Karpas-422 (cell line): ENCODE measurements at regions not wholly inside any gene's neighbourhood (a gene's known extent, or its start where the extent isn't known, plus 50 kb on each side); places are given as distances from the start of the nearest gene placed in this dataset.

Experiments
- DNase-seq: peaks from one replicate; pipeline ENCODE4 v3.0.0-alpha.2; 2015
- H2AFZ ChIP-seq: fragments of 200-600 bp; sonication (generic); 2 replicates; pipeline ENCODE4 v1.6.1; 2014; ENCODE audit warnings: antibody characterized with exemption, low read length, mixed read lengths
- H3K27ac ChIP-seq: fragments of 200-600 bp; sonication (generic); 2 replicates; pipeline ENCODE4 v1.5.1; 2014; ENCODE audit warnings: mild to moderate bottlenecking, low read length, moderate library complexity
- H3K27me3 ChIP-seq: fragments of 200-600 bp; sonication (generic); 2 replicates; pipeline ENCODE4 v1.6.1; 2014; ENCODE audit warnings: low read length, mixed read lengths
- H3K36me3 ChIP-seq: fragments of 200-600 bp; sonication (generic); 2 replicates; pipeline ENCODE4 v1.6.1; 2014; ENCODE audit warnings: low read length, mixed read lengths; ENCODE audit not compliant: insufficient read depth
- H3K4me1 ChIP-seq: fragments of 200-600 bp; sonication (generic); 2 replicates; pipeline ENCODE4 v1.6.1; 2014; ENCODE audit warnings: mild to moderate bottlenecking, low read length, mixed read lengths
- H3K4me2 ChIP-seq: fragments of 200-600 bp; sonication (generic); 2 replicates; pipeline ENCODE4 v1.6.1; 2014; ENCODE audit warnings: low read length, low read depth, mild to moderate bottlenecking; ENCODE audit not compliant: poor library complexity, severe bottlenecking
- H3K4me3 ChIP-seq: fragments of 200-600 bp; sonication (generic); 2 replicates; pipeline ENCODE4 v1.5.1; 2014; ENCODE audit warnings: mild to moderate bottlenecking, antibody characterized with exemption, low read length, mixed read lengths
- H3K79me2 ChIP-seq: fragments of 200-600 bp; sonication (generic); 2 replicates; pipeline ENCODE4 v1.6.1; 2014; ENCODE audit warnings: mild to moderate bottlenecking, low read length, mixed read lengths
- H3K9ac ChIP-seq: fragments of 200-600 bp; sonication (generic); 2 replicates; pipeline ENCODE4 v1.6.0; 2014; ENCODE audit warnings: low read length
- H3K9me2 ChIP-seq: fragments of 200-600 bp; sonication (generic), shearing (Covaris generic); replicated peaks from 2 replicates; pipeline ENCODE4 v1.6.0; 2014; ENCODE audit warnings: mild to moderate bottlenecking, low read length, moderate library complexity; ENCODE audit not compliant: insufficient read depth
- H3K9me3 ChIP-seq: fragments of 300-700, 200-600 bp; sonication (generic); 2 replicates; pipeline ENCODE4 v1.6.1; 2014; ENCODE audit warnings: low read length, mixed read lengths
- H4K20me1 ChIP-seq: fragments of 200-600 bp; sonication (generic); 2 replicates; pipeline ENCODE4 v1.6.1; 2014; ENCODE audit warnings: mild to moderate bottlenecking, antibody characterized with exemption, low read length, low read depth; ENCODE audit not compliant: insufficient read depth

DNA sequence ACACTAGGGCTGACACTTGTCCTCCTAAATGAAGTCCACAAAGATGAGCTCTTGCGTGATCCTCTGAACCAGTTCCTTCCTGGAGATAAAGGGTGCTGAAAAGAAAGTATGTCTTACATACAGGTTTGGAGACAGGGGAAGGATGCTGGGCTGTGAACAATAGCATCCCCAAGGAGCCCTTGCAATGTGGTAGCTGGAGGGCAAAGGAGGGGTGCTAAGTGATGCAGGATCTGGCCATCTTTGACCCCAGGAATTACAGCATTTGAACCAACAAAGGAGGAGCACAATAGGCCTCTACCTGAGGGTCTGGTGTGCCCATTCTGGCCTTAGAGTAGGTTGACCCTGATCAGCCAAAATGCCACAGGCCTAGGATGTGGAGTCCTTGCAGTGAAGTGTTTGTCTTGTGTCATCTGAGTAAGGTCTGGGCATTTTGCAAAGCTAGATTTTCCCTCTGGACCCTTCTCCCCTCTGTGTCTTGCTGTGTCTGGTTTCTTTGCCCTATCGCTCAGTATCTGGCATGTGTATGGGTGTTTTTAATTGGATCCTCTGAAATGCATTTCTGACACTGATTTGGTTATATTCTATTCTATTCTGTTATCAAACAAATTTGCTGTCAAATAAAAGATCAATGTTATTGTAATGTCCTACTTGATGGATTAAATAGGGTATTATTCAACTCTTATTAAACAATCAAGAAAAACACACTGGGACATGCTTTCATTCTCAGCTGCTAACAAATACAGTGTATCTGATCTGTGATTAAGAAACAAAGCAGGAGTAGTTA is 364.8 kb upstream of the MEIS1 start:
- no peak overlapping the region for H3K9ac ChIP-seq
- H3K9me2 ChIP-seq: no peaks in the 10 kb centered on the region
- no peak overlapping the region for H2AFZ ChIP-seq
- no peak overlapping the region for H3K4me2 ChIP-seq
- H3K9me3 ChIP-seq: no peaks in the 10 kb centered on the region
- H3K4me1 ChIP-seq: no peaks in the 10 kb centered on the region
- H4K20me1 ChIP-seq: no peaks in the 10 kb centered on the region
- no peaks in the 10 kb centered on the region for H3K79me2 ChIP-seq
- H3K27ac ChIP-seq: no peak overlapping the region
- H3K4me3 ChIP-seq: no peak overlapping the region
- H3K27me3 ChIP-seq: no peaks in the 10 kb centered on the region
- no peak for DNase-seq
- no peaks in the 10 kb centered on the region for H3K36me3 ChIP-seq

DNA sequence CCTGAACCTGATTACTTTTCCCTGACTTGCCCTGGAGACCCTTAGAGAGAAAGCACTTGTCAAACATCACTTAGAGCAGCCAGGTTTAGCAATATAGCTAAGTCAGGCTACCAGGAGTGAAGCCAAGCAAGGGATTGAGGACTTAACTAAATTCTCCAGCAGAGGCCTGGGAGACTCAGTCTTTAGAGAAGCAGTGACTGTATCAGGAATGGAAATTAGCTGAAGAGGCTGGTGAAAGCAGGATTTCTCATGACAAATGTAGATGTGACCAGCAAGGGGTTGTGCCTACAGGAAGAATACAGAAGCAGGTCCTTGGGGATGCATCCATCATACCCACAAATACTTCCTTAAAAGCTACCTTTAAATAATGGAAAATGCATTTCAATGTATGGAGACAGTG is 368.9 kb upstream of the MEIS1 start:
- no peaks in the 10 kb centered on the region for H3K36me3 ChIP-seq

DNA sequence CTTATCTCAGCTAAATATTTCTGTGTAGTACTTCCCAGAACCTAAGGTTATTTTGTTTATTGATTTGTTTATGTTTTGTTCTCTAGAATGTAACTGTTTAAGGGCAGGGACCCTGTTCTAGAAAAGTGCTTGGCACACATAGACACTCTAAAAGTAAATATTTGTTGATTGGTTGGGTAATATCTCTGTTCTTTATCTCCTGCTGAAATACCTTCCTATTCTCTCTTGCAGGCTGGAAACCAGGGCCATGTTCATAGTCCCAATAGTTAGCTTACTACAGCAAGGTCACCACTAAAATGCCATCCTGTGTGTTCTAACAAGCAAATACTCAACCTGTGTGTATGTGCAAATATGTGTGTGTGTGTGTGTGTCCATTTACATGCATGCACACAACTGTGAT is 375.6 kb upstream of the MEIS1 start:
- Histone ChIP-seq H3K27me3 (no peaks in the 10 kb centered on the region), H4K20me1 (no peaks in the 10 kb centered on the region), H3K4me1 (no peaks in the 10 kb centered on the region), H3K79me2 (no peaks in the 10 kb centered on the region), H2AFZ (no peak overlapping the region), H3K27ac (no peak overlapping the region), H3K9ac (no peak overlapping the region), H3K4me3 (no peak overlapping the region), H3K4me2 (no peak overlapping the region), H3K9me3 (no peaks in the 10 kb centered on the region), H3K36me3 (no peaks in the 10 kb centered on the region), H3K9me2 (no peaks in the 10 kb centered on the region)
- no peak for DNase-seq

More for the DNA sequence above, 368.9 kb upstream of the MEIS1 start:
- Histone ChIP-seq H3K27me3 (no peaks in the 10 kb centered on the region), H3K4me3 (no peak overlapping the region), H3K4me2 (no peak overlapping the region), H3K27ac (no peak overlapping the region), H3K9ac (no peak overlapping the region), H3K9me2 (no peaks in the 10 kb centered on the region), H4K20me1 (no peaks in the 10 kb centered on the region), H3K4me1 (no peaks in the 10 kb centered on the region), H3K79me2 (no peaks in the 10 kb centered on the region), H2AFZ (no peak overlapping the region), H3K9me3 (no peaks in the 10 kb centered on the region)
- DNase-seq: peak; percentile 25

DNA sequence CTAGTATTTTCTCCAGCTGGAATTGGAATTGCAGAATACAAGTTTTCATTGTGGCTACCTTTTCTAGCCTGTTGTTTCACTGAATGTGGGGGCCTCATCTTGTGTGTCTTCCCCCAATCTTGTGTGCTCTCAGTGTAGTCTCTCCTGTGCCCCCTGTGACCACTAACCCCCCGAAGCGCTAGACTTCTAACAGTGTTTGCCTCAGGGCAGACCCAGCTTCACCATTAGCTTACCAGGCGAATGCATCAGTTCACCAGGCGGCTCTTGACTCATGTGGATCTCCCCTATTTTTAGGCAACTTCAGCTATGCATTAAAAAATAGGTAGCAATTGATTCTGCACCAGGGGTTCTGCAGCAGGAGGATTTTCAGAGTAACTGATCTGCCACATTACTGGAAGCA is 376.2 kb upstream of the MEIS1 start:
- H4K20me1 ChIP-seq: no peaks in the 10 kb centered on the region
- DNase-seq: peak; percentile 36
- H3K4me3 ChIP-seq: no peak overlapping the region
- H3K79me2 ChIP-seq: no peaks in the 10 kb centered on the region
- H3K9ac ChIP-seq: no peak overlapping the region
- H3K4me2 ChIP-seq: no peak overlapping the region
- H3K4me1 ChIP-seq: no peaks in the 10 kb centered on the region
- no peaks in the 10 kb centered on the region for H3K9me3 ChIP-seq
- no peak overlapping the region for H3K27ac ChIP-seq
- no peaks in the 10 kb centered on the region for H3K27me3 ChIP-seq
- no peaks in the 10 kb centered on the region for H3K36me3 ChIP-seq
- H3K9me2 ChIP-seq: no peaks in the 10 kb centered on the region
- no peak overlapping the region for H2AFZ ChIP-seq

DNA sequence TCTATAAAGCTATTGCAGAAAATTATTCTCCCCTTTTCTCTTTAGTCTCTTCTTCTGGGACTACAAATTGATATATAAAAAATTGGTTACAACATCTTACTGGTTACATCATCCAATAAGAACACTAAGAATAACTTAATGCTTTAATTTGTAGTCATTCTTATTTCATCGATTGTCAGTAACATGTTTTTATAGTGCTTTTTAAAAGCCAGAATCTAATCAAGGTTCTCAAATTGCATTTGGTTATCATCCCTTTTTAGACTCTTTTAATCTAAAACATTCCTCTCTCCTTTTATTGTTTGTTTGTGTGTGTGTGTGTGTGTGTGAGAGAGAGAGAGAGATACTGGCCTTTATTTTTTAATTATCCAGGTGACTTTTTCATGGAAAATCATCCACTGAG is 377.1 kb upstream of the MEIS1 start:
- Histone ChIP-seq H4K20me1 (no peaks in the 10 kb centered on the region), H3K27me3 (no peaks in the 10 kb centered on the region), H3K36me3 (no peaks in the 10 kb centered on the region), H3K79me2 (no peaks in the 10 kb centered on the region), H3K9me3 (no peaks in the 10 kb centered on the region), H3K9me2 (no peaks in the 10 kb centered on the region), H3K27ac (no peak overlapping the region), H3K9ac (no peak overlapping the region), H3K4me2 (no peak overlapping the region), H3K4me1 (no peaks in the 10 kb centered on the region), H3K4me3 (no peak overlapping the region), H2AFZ (no peak overlapping the region)
- no peak for DNase-seq

DNA sequence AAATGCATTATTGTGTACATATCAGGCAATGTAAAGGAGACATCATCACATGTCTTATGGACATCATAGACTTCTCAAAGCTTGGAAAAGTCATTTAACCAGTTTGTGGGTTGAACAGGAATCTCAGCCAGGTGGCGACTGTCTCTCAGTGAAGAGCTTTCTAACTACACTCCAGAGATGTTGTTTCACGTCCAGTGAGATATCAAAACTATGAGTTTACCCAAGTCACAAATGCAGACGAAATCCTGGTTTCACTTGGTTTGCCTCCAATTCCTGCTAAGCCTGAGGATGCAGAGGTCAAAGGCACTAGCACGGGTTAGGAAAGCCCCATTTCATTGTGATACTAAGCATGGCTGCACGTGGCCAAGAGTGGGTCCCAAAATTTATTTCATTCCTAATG is 384.5 kb upstream of the MEIS1 start:
- no peak overlapping the region for H3K9ac ChIP-seq
- H2AFZ ChIP-seq: no peak overlapping the region
- no peaks in the 10 kb centered on the region for H3K79me2 ChIP-seq

DNA sequence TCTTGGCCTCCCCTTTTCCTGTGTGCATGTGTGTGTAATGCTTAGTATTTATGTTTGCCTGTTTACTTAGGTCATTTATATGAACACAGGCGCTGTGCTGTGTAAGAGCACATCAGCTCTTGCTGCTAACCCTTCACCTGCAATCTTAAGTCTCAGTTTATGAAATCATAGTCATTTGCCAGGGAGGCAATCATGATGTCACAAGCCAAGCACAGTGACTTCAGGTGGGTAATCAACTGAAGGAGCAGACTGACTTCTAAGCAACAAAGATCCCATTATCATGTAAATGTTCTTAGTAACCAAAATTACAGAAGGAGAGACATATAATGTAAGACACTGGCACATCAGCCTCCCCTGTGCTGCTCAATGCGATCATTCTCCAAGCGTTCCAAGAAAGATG is 386.3 kb upstream of the MEIS1 start:
- no peak overlapping the region for H3K9ac ChIP-seq
- no peaks in the 10 kb centered on the region for H3K79me2 ChIP-seq
- H3K9me2 ChIP-seq: no peaks in the 10 kb centered on the region
- H3K4me2 ChIP-seq: no peak overlapping the region
- H3K4me3 ChIP-seq: no peak overlapping the region
- no peaks in the 10 kb centered on the region for H3K4me1 ChIP-seq
- H3K27ac ChIP-seq: no peak overlapping the region
- H3K27me3 ChIP-seq: no peaks in the 10 kb centered on the region
- no peaks in the 10 kb centered on the region for H3K36me3 ChIP-seq
- no peaks in the 10 kb centered on the region for H4K20me1 ChIP-seq
- no peak for DNase-seq
- H2AFZ ChIP-seq: no peak overlapping the region
- no peaks in the 10 kb centered on the region for H3K9me3 ChIP-seq

More for the DNA sequence above, 384.5 kb upstream of the MEIS1 start:
- no peaks in the 10 kb centered on the region for H3K4me1 ChIP-seq
- H4K20me1 ChIP-seq: no peaks in the 10 kb centered on the region
- H3K27ac ChIP-seq: no peak overlapping the region
- H3K27me3 ChIP-seq: no peaks in the 10 kb centered on the region
- no peak for DNase-seq
- H3K4me3 ChIP-seq: no peak overlapping the region
- no peaks in the 10 kb centered on the region for H3K36me3 ChIP-seq
- no peaks in the 10 kb centered on the region for H3K9me3 ChIP-seq
- H3K9me2 ChIP-seq: no peaks in the 10 kb centered on the region
- H3K4me2 ChIP-seq: no peak overlapping the region

DNA sequence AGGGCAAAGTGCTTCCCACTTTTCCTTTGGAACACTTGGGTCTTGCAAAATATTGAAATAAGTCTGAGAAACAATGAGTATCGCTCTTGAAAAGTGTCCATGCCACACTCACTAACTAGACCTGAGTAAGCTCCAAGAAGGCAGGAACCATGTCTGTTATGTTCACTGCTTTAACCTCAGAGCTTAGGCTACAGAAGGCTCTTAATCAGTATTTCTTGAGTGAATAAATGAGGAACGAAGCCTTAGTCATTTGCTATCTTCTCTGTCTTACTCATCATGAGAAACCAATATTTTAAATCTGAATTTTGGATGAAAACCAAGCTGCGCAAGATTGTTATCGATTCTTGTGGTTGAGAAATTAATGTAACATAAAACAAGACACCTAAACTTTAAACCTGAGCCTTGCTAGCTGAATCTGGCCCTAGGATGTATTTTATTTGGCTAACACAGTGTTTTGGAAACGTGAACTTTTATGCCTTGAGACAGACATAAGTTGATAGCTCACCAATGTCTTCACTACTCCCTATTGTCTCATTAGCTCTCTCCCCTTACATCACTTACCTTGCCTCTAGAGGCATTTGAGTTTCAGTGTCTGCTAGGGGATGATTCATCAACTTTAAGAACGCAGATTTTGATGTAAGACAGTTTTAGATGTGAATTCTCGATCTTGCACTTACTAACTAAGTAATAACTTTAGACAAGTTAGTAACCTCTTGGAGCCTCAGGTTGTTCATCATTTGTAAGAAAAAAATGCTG is 392.8 kb upstream of the MEIS1 start:
- no peaks in the 10 kb centered on the region for H3K9me3 ChIP-seq
- no peaks in the 10 kb centered on the region for H3K9me2 ChIP-seq
- no peak overlapping the region for H2AFZ ChIP-seq
- H3K36me3 ChIP-seq: no peaks in the 10 kb centered on the region
- no peak overlapping the region for H3K9ac ChIP-seq
- H3K79me2 ChIP-seq: no peaks in the 10 kb centered on the region
- H3K27ac ChIP-seq: no peak overlapping the region
- no peak overlapping the region for H3K4me2 ChIP-seq
- H3K4me1 ChIP-seq: no peaks in the 10 kb centered on the region
- H3K27me3 ChIP-seq: no peaks in the 10 kb centered on the region
- H4K20me1 ChIP-seq: no peaks in the 10 kb centered on the region
- no peak overlapping the region for H3K4me3 ChIP-seq
- no peak for DNase-seq
